GM12892 (cell line): ENCODE measurements at regions not wholly inside any gene's neighbourhood (a gene's known extent, or its start where the extent isn't known, plus 50 kb on each side); places are given as distances from the start of the nearest gene placed in this dataset.

Experiments
- POLR2A ChIP-seq: IDR thresholded peaks from 2 replicates; pipeline ENCODE4 v1.6.1; 2011; ENCODE audit warnings: low read depth, low read length, control low read depth
- POLR2AphosphoS5 ChIP-seq: IDR thresholded peaks from 2 replicates; pipeline ENCODE4 v1.6.1; 2011; ENCODE audit warnings: low read depth, low read length, control low read depth
- TAF1 ChIP-seq: IDR thresholded peaks from 2 replicates; pipeline ENCODE4 v1.6.1; 2011; ENCODE audit warnings: low read depth, mild to moderate bottlenecking, control low read depth, low read length, borderline replicate concordance

DNA sequence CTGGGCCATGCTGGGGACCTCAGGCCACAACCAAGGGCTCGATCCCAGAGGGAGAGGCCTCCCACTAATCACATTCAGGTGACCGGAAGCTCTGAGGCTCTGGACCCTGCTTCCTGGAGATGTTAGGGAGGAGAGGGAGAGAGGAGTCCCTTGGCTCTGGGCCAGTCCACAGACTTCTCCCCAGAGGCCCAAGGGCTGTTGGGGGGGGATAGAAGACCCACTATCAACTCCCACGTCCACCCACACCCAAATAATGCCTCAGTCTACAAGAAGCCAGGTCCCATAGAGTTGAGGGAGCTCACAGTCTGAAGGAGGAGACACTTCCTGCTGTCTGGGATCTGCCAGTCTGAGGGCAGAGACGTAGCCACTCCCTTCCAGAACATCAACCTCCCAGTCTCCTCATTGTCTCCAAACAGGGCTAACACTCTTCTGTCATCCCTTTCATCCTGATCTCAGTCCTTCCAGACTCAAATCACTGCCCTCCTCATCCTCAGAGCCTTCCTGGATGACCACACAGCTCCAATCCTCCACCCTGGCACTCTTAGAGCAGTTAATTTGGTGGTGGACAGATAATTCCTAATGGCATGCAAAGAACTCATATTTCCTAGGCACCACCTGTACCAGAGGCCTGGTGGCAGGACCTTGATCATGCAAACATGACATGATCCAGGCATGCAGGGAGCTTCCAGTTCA is 69.9 kb downstream of the MRPL14 start:
- TF ChIP-seq TAF1 (no peak), POLR2A (no peak), POLR2AphosphoS5 (no peak)
